OCI-LY7 (cell line): ENCODE measurements at regions not wholly inside any gene's neighbourhood (a gene's known extent, or its start where the extent isn't known, plus 50 kb on each side); places are given as distances from the start of the nearest gene placed in this dataset.
"Not testable (repeated sequence)": the region's sequence is repeated elsewhere in the genome, so short reads cannot be mapped to it uniquely, and the experiment has no call there.

Experiments used
- CTCF ChIP-seq: fragments of 200-600 bp; sonication (generic); conservative IDR thresholded peaks from 2 replicates; pipeline ENCODE4 v1.5.1; 2014; ENCODE audit warnings: mild to moderate bottlenecking, antibody characterized with exemption, low read length, moderate library complexity, mixed read lengths
- EZH2phosphoT487 ChIP-seq: fragments of 200-600 bp; sonication (generic); IDR thresholded peaks from 2 replicates; pipeline ENCODE4 v1.6.1; 2018; ENCODE audit warnings: low read depth, borderline replicate concordance, mild to moderate bottlenecking, mixed run types, antibody characterized with exemption, low read length, moderate library complexity, mixed read lengths

GRCh38 chr15:32506787-32507186 is 51.4 kb upstream of the GOLGA8O start:
- TF ChIP-seq CTCF, EZH2phosphoT487: not testable (repeated sequence)
